Activated CD8-positive, alpha-beta memory T cell treated with anti-CD3 and anti-CD28 coated beads, Interleukin-2, amount 50 U/mL, for 24 hours (primary cell): ENCODE measurements at regions not wholly inside any gene's neighbourhood (a gene's known extent, or its start where the extent isn't known, plus 50 kb on each side); places are given as distances from the start of the nearest gene placed in this dataset.
A peak's percentile ranks its signal among the peaks of the same experiment; 100 is the strongest.

Experiments
- DNase-seq: peaks from one replicate; pipeline ENCODE4 v3.0.0-alpha.2; 2020; ENCODE audit errors: extremely low read depth

- DNase-seq, result no peak
Observed at GRCh38 chr5:88144219-88145001, 124.2 kb downstream of the TMEM161B start.

- no peak for DNase-seq
Observed at GRCh38 chr5:88143693-88144218, 124.9 kb downstream of the TMEM161B start.

- no peak for DNase-seq
Observed at GRCh38 chr5:88142886-88143692, 125.6 kb downstream of the TMEM161B start.

- DNase-seq, result no peak
Observed at GRCh38 chr5:88142636-88142885, 126.1 kb downstream of the TMEM161B start.

- peak; percentile 62 for DNase-seq
Observed at GRCh38 chr5:88140856-88141752, 127.5 kb downstream of the TMEM161B start.

DNA sequence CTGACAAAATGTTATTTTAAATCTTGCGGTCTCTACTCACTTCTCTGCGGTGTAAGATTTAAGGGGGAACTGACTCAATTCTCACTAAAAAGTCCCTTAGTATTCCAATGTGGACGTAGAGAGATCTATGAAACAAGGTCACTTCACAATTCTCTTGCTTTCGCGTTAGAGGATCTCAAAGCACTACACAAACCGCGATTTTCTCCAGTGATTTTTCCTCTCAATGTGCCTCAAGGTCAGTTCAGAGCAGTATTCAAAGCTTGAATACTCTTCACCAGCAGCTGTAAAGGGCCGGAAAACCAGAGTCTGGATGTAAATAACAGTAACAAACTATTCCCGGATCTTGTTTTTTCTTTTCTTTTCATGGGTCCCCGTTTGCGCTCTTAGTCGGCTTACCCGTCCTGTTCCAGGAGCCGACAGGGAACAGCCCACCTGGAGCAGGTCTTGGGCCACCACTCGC, 128.2 kb downstream of the TMEM161B start:
- no peak for DNase-seq

- DNase-seq, result no peak
Observed at GRCh38 chr5:88130211-88130815, 138.3 kb downstream of the TMEM161B start.

GRCh38 chr5:88128813-88129212, 139.8 kb downstream of the TMEM161B start:
- no peak for DNase-seq

DNA sequence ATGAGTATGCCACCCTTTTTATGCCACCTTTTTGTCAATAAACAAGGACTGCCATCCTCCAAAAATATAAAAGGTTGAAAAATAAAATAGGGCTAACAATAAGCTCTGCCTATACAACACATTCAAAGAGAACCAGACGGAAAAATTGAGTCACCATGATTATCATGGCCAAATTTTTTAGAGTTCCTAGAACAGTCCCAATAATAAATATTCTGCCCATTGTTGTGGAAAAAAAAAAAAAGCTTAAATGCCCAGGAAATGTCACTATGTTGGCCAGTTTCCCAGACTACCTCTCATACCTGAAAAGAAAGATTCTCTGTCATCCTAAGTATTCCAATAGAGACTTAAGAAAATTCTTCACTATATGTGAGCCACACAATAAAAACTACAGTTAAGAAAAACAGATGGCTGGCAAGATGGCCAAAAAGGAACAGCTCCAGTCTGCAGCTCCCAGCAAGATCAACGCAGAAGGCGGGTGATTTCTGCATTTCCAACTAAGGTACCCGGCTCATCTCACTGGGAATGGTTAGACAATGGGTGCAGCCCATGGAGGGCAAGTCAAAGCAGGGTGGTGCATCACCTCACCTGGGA, 149.0 kb downstream of the TMEM161B start:
- DNase-seq, result no peak

DNA sequence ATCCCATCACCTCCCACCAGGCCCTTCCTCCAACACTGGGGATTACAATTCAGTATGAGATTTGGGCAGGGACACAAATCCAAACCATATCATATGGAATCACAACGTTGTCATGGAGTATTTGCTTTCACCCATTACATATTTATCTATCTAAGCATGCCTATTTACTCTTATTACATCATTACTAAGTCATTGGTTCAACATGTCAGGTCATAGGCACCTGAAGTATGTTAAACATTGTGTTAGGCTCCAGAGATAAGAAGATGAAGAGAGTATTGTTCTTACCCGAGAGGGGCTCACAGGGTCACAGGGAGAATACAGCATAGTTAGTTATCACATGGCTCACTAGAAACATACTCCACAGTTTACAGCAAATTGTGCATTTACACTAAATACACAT, 150.5 kb downstream of the TMEM161B start:
- no peak for DNase-seq

DNA sequence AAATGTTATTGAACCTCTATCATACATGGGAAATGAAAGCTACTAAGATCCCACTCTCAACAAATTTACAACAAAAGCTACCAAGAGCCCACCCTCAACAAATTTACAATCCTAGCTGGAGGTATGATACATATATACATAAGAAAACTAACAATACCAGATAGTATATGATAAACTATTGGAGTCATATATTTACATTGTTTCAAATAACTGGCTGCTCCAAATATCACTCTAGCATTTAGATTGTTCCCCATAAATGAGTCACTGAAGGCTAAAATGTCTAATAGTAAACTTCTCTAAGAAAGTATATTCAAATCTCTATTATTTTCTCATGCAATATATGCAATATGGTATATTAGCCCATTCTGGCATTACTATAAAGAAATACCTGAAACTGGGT, 151.1 kb downstream of the TMEM161B start:
- DNase-seq, result no peak

DNA sequence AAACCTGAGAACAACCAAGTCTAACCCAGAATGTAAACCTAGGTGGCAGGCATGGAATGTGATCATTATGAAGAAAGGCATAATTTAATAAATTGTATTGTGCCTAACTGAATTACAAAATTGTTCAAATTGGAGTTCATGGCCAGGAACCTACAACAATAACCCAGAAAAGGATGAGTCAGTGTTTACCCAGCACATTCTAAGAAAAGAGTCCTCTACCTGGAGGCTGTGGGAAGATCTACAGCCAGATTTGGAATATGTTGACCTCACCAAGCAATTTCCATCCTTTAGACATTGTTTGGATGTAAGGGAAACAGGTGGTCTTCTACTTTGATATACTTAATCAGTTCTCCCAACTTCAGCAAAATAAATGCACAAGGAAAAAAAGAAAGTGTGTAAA, 152.2 kb downstream of the TMEM161B start:
- no peak for DNase-seq

GRCh38 chr5:88115211-88115610, 153.4 kb downstream of the TMEM161B start:
- DNase-seq, result no peak

DNA sequence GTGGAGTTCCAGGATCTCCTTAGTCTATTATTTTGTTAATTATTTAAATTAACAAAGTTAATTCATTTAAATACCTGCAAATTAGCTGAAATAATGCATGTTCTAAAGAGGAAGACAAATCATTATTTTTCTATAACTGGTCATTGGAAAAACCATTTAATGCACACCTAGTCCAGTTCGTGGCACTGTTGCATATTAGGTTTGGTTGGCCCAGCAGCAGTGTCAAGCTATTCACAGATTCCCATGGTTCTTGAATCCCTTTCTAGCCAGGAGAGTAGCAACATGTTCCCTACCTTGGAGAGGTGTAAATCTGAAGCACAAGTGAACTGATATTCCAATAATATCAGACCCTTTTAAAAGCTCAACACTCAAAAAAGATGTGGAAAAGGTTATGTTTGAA, 155.2 kb downstream of the TMEM161B start:
- no peak for DNase-seq

- DNase-seq, result no peak
Observed at GRCh38 chr5:88109818-88110217, 158.8 kb downstream of the TMEM161B start.

DNA sequence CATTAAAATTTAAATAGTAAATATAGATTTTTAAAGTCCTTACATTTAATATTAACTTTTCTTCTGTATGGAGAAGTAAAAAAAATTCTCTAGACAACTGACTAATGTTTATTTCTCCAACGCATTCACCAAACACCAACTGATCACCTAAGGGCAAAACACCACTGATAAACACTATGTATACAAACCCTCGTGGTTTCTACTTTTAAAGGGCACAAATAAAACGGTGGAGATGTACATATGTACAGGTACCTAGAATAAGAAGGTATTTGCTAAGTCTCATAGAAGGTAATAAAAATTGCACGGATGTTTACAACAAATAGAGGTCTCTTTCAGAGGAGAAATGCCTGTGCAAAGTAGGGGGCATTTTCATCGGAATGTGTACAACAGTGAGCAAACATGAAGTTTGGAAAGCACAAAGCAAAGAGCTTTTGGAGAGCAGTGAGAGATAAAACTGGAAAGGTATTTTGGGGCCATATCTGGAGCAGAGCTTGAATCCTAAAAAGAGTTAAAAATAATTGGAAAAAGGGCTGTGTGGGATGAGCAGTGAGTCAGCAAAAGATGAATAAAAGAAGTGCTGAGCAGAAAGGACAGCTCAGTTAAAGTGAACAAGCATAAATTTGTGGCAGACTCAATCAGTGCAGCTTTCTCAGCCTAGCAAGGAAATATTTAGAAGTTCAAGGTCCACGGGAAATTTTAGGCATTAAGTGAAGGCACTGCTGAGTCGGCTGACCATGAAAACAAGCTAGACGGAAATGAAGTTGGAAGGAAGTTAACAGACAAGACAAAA, 160.0 kb downstream of the TMEM161B start:
- DNase-seq, result no peak

DNA sequence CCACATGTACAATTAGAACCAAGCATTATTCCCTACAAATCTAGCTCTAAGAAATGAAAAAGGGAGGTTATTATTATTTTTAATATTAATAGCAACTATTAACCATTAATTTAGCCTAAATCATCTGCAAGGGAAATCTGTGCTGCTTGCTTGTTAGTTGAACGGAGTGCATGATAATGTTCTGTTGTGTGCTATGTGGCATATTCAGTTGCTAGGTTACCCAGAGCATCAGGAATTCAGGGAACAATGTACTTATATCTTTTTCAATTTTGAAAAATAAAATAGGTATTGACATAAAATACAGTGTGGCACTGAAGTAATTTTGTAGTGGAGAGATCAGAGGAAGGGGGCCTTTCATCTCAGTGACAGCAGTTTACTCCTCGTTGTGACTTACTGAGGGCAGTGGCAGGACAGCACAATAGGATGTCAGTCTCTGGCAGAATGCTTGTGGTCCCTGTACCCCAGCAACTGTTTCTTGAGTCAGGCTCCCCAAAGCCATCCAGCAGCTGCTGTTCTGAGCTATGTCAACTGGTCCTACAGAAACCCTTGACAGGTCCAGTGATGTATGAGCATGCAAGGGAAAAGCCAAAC, 173.6 kb downstream of the TMEM161B start:
- DNase-seq, result no peak

DNA sequence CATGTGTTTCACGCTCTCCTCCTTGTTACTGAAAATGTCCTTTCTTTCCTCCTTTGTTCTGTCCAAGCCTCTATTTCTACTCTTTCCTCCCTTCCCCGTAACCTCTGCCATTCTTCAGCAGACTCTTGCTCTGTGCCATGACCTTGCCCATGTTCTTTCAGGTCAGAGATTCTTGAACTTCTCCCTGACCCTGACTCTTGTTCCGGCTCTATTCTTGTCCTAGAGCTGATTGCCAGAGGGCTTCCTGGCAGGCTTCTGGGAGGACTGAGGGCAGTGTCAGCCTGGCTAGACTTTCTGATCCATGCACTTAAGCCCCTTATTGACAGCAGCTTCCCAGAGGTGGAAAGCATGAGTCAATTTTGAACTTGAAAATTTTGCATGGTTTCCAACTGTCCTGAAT, 174.2 kb downstream of the TMEM161B start:
- no peak for DNase-seq

DNA sequence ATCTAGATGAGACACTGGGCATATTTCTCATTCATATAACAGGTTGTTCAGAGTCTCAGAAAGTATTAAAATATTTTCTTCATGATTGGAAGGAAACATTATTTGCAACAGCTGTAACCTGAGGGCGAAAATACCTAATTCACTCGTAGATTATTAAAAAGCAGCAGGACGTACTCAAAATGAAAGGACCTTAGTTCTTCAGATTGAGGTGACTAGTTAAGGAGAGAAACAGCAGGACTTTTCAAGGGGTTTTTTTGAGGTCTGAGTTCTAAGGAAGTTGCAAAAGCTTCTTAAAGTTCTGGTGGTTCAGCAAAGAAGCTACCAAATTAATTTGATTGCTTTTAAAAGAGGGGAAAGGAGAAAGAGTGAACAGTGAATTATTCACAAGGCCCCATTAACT, 174.9 kb downstream of the TMEM161B start:
- no peak for DNase-seq

DNA sequence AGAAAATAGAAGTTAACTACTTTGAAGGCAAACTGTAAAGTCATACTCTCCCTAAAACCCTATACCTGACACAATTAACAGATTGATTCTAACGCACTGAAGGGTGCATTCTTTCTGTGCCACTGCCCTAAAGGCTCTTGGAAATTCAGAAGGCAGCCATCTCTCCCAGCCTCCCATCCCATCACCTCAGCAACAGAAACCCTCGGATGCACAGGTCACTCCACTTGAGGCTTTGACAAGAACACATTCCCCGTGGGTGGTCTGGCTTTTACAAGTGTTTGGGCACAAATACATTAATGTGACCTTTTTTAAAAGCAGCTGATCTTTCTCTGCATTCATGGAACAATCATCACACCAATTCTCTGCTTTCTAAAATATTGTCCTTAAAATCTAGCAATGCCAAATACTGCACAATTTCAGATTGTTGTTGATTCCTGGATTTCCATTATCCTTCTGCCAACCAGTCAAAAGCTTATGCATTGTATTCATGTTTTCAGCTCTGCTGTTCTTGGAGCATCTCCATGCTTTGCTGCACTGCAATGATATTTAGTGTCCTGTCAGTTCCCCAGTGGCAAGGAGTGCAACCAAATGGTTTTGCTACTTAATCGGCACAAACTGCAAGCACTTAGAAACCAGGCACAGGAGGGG, 175.6 kb downstream of the TMEM161B start:
- no peak for DNase-seq
